IMR-90 (cell line): ENCODE measurements at regions not wholly inside any gene's neighbourhood (a gene's known extent, or its start where the extent isn't known, plus 50 kb on each side); places are given as distances from the start of the nearest gene placed in this dataset.

ENCODE experiments used
- BHLHE40 ChIP-seq: fragments of 150-350 bp; IDR thresholded peaks from 2 replicates; pipeline ENCODE4 v1.6.1; 2016; ENCODE audit warnings: mild to moderate bottlenecking, low read depth, low read length
- CEBPB ChIP-seq: IDR thresholded peaks from 2 replicates; pipeline ENCODE4 v1.6.1; 2012; ENCODE audit warnings: low read depth, low read length, improper control_type of control experiment
- ELK1 ChIP-seq: fragments of 150-350 bp; IDR thresholded peaks from 2 replicates; pipeline ENCODE4 v1.6.1; 2016; ENCODE audit warnings: low read depth, mild to moderate bottlenecking, low read length, moderate library complexity, borderline replicate concordance
- FOS ChIP-seq: fragments of 150-350 bp; IDR thresholded peaks from 2 replicates; pipeline ENCODE4 v1.6.1; 2016; ENCODE audit warnings: low read depth, low read length
- MAFK ChIP-seq: IDR thresholded peaks from 2 replicates; pipeline ENCODE4 v1.6.1; 2012; ENCODE audit warnings: low read depth, low read length, improper control_type of control experiment
- MAZ ChIP-seq: IDR thresholded peaks from 2 replicates; pipeline ENCODE4 v1.6.1; 2012; ENCODE audit warnings: low read depth, mild to moderate bottlenecking, low read length, improper control_type of control experiment, moderate library complexity, borderline replicate concordance
- MXI1 ChIP-seq: IDR thresholded peaks from 2 replicates; pipeline ENCODE4 v1.6.1; 2012; ENCODE audit warnings: low read depth, mild to moderate bottlenecking, low read length, moderate library complexity, borderline replicate concordance
- POLR2A ChIP-seq: IDR thresholded peaks from 2 replicates; pipeline ENCODE4 v1.6.1; 2012; ENCODE audit warnings: mild to moderate bottlenecking, low read depth, low read length
- RAD21 ChIP-seq: IDR thresholded peaks from 2 replicates; pipeline ENCODE4 v1.6.1; 2012; ENCODE audit warnings: low read length, improper control_type of control experiment
- TF ChIP-seq, protein P1 (sequence below): conservative IDR thresholded peaks from 2 replicates; pipeline ENCODE4 v1.5.1; 2012; ENCODE audit warnings: mild to moderate bottlenecking, low read depth, low read length, improper control_type of control experiment
- TF ChIP-seq, protein P2 (sequence below): fragments of 150-350 bp; IDR thresholded peaks from 2 replicates; pipeline ENCODE4 v1.6.1; 2017; ENCODE audit warnings: mild to moderate bottlenecking, antibody characterized with exemption, low read length, low read depth

GRCh38 chr11:103631841-103632240, 404.6 kb upstream of the DDI1 start:
- TF ChIP-seq FOS (no peak), POLR2A (no peak), MAZ (no peak), ELK1 (no peak), RAD21 (no peak), MXI1 (no peak), BHLHE40 (no peak), CEBPB (no peak), MAFK (no peak)
- TF ChIP-seq, protein P1, sequence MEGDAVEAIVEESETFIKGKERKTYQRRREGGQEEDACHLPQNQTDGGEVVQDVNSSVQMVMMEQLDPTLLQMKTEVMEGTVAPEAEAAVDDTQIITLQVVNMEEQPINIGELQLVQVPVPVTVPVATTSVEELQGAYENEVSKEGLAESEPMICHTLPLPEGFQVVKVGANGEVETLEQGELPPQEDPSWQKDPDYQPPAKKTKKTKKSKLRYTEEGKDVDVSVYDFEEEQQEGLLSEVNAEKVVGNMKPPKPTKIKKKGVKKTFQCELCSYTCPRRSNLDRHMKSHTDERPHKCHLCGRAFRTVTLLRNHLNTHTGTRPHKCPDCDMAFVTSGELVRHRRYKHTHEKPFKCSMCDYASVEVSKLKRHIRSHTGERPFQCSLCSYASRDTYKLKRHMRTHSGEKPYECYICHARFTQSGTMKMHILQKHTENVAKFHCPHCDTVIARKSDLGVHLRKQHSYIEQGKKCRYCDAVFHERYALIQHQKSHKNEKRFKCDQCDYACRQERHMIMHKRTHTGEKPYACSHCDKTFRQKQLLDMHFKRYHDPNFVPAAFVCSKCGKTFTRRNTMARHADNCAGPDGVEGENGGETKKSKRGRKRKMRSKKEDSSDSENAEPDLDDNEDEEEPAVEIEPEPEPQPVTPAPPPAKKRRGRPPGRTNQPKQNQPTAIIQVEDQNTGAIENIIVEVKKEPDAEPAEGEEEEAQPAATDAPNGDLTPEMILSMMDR: no peak
- TF ChIP-seq, protein P2, sequence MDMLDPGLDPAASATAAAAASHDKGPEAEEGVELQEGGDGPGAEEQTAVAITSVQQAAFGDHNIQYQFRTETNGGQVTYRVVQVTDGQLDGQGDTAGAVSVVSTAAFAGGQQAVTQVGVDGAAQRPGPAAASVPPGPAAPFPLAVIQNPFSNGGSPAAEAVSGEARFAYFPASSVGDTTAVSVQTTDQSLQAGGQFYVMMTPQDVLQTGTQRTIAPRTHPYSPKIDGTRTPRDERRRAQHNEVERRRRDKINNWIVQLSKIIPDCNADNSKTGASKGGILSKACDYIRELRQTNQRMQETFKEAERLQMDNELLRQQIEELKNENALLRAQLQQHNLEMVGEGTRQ: no peak
